ENCODE measurements at regions not wholly inside any gene's neighbourhood (a gene's known extent, or its start where the extent isn't known, plus 50 kb on each side); places are given as distances from the start of the nearest gene placed in this dataset.

GRCh38 chr7:46123756-46124343 lies 202.8 kb upstream of the IGFBP3 start:
- no peak for TF ChIP-seq POLR2A (IDR thresholded peaks at IDR 0.05)
- TF ChIP-seq, protein P1, sequence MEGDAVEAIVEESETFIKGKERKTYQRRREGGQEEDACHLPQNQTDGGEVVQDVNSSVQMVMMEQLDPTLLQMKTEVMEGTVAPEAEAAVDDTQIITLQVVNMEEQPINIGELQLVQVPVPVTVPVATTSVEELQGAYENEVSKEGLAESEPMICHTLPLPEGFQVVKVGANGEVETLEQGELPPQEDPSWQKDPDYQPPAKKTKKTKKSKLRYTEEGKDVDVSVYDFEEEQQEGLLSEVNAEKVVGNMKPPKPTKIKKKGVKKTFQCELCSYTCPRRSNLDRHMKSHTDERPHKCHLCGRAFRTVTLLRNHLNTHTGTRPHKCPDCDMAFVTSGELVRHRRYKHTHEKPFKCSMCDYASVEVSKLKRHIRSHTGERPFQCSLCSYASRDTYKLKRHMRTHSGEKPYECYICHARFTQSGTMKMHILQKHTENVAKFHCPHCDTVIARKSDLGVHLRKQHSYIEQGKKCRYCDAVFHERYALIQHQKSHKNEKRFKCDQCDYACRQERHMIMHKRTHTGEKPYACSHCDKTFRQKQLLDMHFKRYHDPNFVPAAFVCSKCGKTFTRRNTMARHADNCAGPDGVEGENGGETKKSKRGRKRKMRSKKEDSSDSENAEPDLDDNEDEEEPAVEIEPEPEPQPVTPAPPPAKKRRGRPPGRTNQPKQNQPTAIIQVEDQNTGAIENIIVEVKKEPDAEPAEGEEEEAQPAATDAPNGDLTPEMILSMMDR (IDR thresholded peaks at IDR 0.05), result no peak
- no peaks in the 10 kb centered on the region for H3K9me3 ChIP-seq
- intact Hi-C loops (cut with DNase I), result no loop called here
- WGBS, 2 donors, result 73 to 75% methylated on average over 3 of the region's 3 CpGs
- no peaks in the 10 kb centered on the region for H3K27me3 ChIP-seq
- ATAC-seq (no peak), DNase-seq (no peak)
- no peak overlapping the region for H3K4me3 ChIP-seq
- H3K27ac ChIP-seq, result no peak overlapping the region
- no peaks in the 10 kb centered on the region for H3K36me3 ChIP-seq (replicated peaks in 1 of 2; ENCODE audit: insufficient read depth in 1 of 2, low read depth in 2 of 2)
- H3K4me1 ChIP-seq, result no peaks in the 10 kb centered on the region

- Histone ChIP-seq H3K27me3 (no peaks in the 10 kb centered on the region), H3K36me3 (replicated peaks in 1 of 2; ENCODE audit: insufficient read depth in 1 of 2, low read depth in 2 of 2) (no peaks in the 10 kb centered on the region), H3K27ac (no peak overlapping the region), H3K4me3 (no peak overlapping the region), H3K4me1 (no peaks in the 10 kb centered on the region), H3K9me3 (no peaks in the 10 kb centered on the region)
- DNase-seq (no peak), ATAC-seq (no peak)
- 54 to 57% methylated on average over 3 of the region's 3 CpGs for WGBS, 2 donors
- intact Hi-C loops (cut with DNase I), result no loop called here
- no peak for TF ChIP-seq POLR2A (IDR thresholded peaks at IDR 0.05)
- TF ChIP-seq, protein P1 (IDR thresholded peaks at IDR 0.05), result no peak
Observed at GRCh38 chr7:46115410-46115809, 194.3 kb upstream of the IGFBP3 start.

- WGBS, 2 donors, result 48 to 51% methylated on average over 4 of the region's 4 CpGs
- H3K36me3 ChIP-seq (replicated peaks in 1 of 2; ENCODE audit: insufficient read depth in 1 of 2, low read depth in 2 of 2), result no peaks in the 10 kb centered on the region
- no peaks in the 10 kb centered on the region for H3K27me3 ChIP-seq
- H3K27ac ChIP-seq, result no peak overlapping the region
- H3K4me1 ChIP-seq, result no peaks in the 10 kb centered on the region
- no peak for TF ChIP-seq POLR2A (IDR thresholded peaks at IDR 0.05)
- TF ChIP-seq, protein P1 (IDR thresholded peaks at IDR 0.05), result no peak
- H3K9me3 ChIP-seq, result no peaks in the 10 kb centered on the region
- no peak for ATAC-seq
- DNase-seq, result no peak
- H3K4me3 ChIP-seq, result no peak overlapping the region
- intact Hi-C loops (cut with DNase I), result no loop called here
Observed at GRCh38 chr7:46109437-46109836, 188.4 kb upstream of the IGFBP3 start.

DNA sequence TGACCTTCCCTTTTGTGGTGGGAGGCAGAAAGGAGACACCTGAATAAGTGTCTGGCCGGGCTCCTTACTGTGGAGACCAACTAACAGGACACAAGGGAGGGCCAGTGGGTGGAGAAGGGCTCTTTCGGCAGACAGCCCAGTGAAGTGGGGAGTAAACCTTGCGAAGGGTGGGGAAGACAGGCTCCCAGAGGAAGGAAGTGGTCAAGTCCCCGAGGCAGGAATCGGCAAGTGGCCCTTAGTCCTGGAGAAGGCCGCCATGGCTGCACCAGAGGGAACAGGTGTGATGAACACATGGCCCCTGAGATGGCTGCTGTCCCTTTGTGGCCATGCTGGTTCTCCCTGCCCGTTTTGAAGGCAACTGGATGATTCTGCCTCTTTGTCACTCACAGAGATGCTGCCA lies 187.2 kb upstream of the IGFBP3 start:
- Histone ChIP-seq H3K9me3 (no peaks in the 10 kb centered on the region), H3K4me1 (no peaks in the 10 kb centered on the region), H3K27me3 (no peaks in the 10 kb centered on the region), H3K4me3 (no peak overlapping the region), H3K36me3 (replicated peaks in 1 of 2; ENCODE audit: insufficient read depth in 1 of 2, low read depth in 2 of 2) (no peaks in the 10 kb centered on the region), H3K27ac (no peak overlapping the region)
- DNase-seq, result no peak
- ATAC-seq, result no peak
- WGBS, 2 donors, result 63 to 80% methylated on average over 6 to 7 of the region's 7 CpGs
- intact Hi-C loops (cut with DNase I), result no loop called here
- TF ChIP-seq, protein P1 (IDR thresholded peaks at IDR 0.05), result no peak
- TF ChIP-seq POLR2A (IDR thresholded peaks at IDR 0.05), result no peak

GRCh38 chr7:46107610-46108217 lies 186.6 kb upstream of the IGFBP3 start:
- Histone ChIP-seq H3K9me3 (no peaks in the 10 kb centered on the region), H3K36me3 (replicated peaks in 1 of 2; ENCODE audit: insufficient read depth in 1 of 2, low read depth in 2 of 2) (no peaks in the 10 kb centered on the region), H3K4me3 (no peak overlapping the region), H3K4me1 (no peaks in the 10 kb centered on the region), H3K27ac (no peak overlapping the region), H3K27me3 (no peaks in the 10 kb centered on the region)
- intact Hi-C loops (cut with DNase I), result no loop called here
- DNase-seq (no peak), ATAC-seq (no peak)
- TF ChIP-seq, protein P1 (IDR thresholded peaks at IDR 0.05), result no peak
- TF ChIP-seq POLR2A (IDR thresholded peaks at IDR 0.05), result no peak
- 42 to 58% methylated on average over 7 of the region's 7 CpGs for WGBS, 2 donors
